Endometrium (tissue), 2 donors: ENCODE measurements at regions not wholly inside any gene's neighbourhood (a gene's known extent, or its start where the extent isn't known, plus 50 kb on each side); places are given as distances from the start of the nearest gene placed in this dataset.
"Not testable (repeated sequence)": the region's sequence is repeated elsewhere in the genome, so short reads cannot be mapped to it uniquely, and the experiment has no call there.

ENCODE experiments used
- FAIRE-seq: peaks from 2 replicates; lab custom pipeline; 2012; peaks lifted over from hg19 to GRCh38; lab: Jason Lieb, UNC
- donor health status: control.
- donor health status: control.

DNA sequence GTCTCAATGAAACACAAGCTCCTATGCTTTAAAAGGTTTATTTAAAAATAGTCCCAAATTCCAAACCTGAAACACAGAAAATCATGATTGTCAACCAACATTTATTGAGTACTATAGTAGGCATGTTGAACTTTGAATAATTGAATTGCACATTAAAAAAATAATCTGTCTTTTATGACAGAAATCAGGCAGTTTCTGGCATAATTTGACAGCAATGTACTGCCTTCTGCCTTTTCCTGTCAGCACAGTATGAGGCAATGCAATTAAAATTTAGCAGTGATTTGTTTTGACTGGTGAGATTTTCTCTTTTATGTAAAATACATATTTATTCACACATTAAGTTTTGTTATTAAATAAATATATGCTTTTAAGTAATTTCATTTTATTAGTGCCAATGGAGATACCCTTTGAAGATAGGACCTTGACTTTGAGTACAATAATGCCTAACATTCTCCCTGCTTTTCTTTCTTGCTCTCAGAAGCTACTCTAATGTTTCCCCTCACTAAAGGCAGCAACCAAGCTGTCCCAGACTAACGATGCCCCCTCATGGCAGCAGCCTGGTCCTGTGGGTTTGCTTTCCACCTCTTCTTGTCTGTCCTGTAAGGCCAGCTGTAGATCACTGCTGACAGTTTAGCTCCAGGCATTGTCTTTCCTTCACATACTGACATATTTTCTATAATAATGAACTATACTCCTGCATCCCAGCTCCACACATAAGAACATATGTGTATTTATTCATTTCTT, 346.7 kb downstream of the IL20RB start:
- no peak for FAIRE-seq

DNA sequence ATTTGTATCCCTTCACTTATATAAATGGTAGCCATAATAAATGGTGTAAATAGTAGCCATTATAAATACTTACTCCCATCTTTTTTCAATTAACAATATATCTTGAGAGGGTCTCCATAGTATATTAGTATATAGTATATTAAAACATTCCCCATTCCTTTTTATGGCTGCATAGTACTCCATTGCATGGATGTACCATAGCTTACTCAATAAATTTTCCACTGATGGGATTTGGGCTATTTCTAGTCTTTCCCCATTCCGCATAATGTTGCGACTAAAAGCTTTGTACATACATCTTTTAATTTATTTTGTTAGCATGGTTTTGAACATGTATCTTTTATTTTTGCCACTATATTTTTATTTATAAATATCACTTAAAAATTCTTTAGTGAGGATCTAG, 366.3 kb downstream of the IL20RB start:
- peak; percentile 51 for FAIRE-seq

- FAIRE-seq = no peak
Observed at GRCh38 chr3:137325170-137325569, 367.4 kb downstream of the IL20RB start.

- FAIRE-seq = no peak
Observed at GRCh38 chr3:137325934-137326333, 368.2 kb downstream of the IL20RB start.

DNA sequence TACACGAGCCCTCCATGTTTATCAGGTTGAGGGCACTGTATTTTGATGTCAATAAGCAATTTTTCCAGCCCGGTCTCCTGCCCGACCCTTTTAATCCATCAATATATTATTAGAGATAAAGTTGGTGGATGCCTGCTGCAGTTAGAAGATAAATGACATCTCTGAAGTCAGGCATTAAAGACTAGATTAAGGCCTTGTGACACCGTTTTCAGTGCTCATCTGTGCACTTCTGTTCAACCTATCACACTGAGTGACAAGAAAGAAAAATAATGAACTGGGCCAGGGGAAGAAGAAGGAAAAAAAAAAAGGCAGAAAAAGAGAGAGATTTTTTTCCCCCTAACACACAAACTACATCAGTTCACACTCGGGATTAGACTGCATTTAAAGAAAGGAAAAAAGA, 371.8 kb downstream of the IL20RB start:
- no peak for FAIRE-seq

DNA sequence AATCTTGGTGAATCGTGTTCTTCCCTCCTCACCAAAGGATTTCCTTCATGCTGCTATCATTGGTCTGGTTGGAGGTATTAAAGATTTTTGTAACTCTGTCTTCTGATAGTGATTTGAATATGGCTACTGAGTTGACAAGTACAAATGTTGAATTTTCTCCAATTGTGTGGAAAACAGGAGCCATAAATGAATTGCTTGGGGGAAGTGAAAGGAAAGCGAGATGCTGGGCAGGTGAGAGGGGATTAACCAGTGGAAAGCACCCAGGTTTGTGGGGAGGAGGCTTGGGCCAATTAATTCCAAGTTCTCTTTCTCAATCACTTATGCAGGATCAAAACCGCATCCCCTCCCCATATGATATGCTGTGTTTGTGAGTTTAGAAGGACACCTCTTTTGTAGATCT, 372.5 kb downstream of the IL20RB start:
- no peak for FAIRE-seq

DNA sequence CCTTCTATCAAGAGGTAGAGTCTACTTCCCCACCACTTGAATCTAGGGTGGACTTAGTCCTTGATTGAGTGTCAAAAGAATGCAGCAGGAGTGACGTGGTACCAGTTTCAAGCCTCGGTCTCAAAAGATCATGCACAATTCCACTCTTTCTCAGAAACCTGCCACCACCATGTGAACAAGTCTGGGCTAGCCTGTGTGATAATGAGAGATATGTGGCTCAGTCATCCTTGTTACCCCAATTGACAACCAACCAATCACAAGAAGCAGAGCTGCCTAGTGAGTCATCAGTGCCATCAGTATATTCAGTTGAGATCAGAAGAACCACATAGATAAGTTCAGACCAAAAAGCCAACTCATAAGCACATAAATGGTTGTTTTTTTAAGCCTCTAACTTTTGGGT, 374.5 kb downstream of the IL20RB start:
- FAIRE-seq = no peak

GRCh38 chr3:137335478-137335877, 377.7 kb downstream of the IL20RB start:
- no peak for FAIRE-seq

- not testable (repeated sequence) for FAIRE-seq
Observed at GRCh38 chr3:137338400-137338799, 380.6 kb downstream of the IL20RB start.

- no peak for FAIRE-seq
Observed at GRCh38 chr3:137343283-137343682, 385.5 kb downstream of the IL20RB start.

GRCh38 chr3:137347132-137347531, 389.3 kb downstream of the IL20RB start:
- FAIRE-seq = no peak

DNA sequence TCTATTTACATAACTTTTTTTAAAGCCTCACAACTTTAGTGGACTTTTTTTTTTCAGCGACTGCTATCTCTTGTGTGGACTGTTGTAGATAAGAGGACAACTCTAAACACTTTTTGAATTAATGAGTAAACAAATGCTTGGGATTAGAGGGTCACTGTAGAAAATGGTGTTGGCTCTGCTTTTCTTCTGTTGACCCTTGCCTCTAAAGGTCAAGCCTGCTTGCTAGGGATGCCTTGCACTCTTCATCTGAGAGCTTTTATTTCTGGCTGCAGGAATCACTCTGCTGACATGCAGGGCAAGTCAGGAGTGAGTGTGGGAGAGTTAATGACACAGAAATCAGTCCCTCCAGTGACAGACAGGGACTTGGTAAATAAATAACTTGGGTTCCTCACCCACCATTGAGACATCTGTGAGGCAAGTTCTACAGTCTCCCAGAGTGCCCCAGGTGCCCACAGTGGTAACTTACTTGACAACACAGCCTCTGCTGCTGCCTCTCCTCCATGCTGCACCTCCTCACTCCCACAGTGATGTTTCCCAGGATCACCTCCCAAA, 390.1 kb downstream of the IL20RB start:
- FAIRE-seq = peak; percentile 62

- no peak for FAIRE-seq
Observed at GRCh38 chr3:137348936-137349335, 391.2 kb downstream of the IL20RB start.

GRCh38 chr3:137349557-137350348, 392.0 kb downstream of the IL20RB start:
- FAIRE-seq = no peak

- FAIRE-seq = no peak
Observed at GRCh38 chr3:137360531-137361201, 402.9 kb downstream of the IL20RB start.

DNA sequence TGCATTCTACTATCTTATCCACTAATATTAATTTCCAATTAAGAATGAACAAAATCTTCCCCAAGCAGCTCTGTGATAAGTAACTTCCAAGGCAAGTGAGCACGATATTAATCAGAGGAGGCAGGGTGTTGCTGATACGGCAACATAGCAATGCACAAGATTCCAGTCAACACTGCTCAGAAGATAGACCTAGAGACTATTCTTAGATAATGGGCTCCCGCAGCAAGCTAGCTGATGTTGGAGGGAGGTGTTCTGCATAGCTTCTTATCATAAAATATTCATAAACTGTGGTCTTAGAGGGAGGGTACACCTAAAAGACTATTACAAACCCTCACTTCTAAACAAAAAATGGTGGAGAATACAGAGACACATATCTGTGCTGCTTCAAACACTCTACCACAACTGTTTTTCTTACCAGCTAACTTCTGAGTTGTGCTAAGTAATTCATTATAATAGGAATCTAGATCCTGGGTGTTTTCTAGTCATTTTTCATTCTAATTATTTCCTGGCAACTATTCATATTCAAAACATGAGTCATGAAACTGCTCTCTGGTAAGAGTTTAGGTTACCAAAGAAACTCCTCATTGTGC, 382.0 kb upstream of the SOX14 start:
- FAIRE-seq = no peak

DNA sequence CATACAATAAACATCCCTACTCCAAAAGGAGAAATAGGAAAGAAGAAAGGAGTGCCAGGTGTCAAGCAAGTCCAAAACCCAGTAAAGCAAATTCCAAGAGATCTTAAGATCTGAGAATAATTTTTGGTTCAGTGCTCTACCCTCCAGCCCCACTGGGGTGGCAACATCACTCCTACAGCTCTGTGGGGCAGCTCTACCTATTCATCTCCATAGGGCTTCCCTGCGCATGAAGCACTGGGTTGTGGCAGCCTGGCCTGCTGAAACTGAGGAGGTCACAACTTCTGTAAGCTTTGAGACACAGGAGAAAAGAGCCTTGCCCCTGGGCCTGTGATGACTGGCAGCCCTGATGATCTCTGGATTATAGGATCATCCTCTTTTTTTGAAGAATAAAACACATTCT, 378.2 kb upstream of the SOX14 start:
- FAIRE-seq = no peak

GRCh38 chr3:137409584-137409983, 354.5 kb upstream of the SOX14 start:
- no peak for FAIRE-seq

- FAIRE-seq = no peak
Observed at GRCh38 chr3:137410028-137410427, 354.1 kb upstream of the SOX14 start.

- FAIRE-seq = no peak
Observed at GRCh38 chr3:137420198-137420995, 343.7 kb upstream of the SOX14 start.

DNA sequence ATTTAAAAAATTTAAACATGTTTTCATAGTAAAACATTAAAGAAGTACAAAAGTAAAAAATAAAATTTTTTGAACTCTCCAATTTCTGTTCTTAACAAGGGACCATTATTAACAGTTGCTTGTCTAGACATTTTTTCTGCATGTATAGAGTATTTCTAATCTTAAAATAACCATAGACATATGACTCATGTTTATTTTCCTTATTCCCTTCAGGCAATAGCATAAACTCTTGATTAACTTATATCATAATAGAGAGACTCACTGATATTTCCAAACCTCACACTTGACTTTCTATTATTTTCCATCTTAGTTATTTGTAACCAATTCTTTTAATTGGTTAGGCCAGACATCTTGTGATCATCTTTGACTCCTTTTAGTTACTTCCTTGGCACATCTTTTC, 325.6 kb upstream of the SOX14 start:
- FAIRE-seq = no peak

DNA sequence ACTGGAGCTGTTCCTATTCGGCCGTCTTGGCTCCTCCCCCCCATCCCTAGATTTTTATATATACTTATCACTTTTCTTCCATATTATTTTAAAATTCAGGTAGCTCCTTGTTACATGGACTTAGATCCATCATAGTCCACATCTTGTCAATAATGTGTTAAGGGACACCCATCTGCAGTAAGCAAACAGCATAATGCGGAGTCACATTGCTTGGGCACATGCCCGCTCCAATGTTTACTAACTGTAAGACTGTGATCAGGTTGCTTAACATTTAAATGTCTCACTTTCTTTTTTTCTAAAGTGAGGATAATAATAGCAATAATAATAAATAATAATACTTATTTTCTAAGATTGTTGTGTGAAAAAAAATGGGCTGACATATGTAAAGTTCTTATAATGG, 303.2 kb upstream of the SOX14 start:
- no peak for FAIRE-seq
